Stimulated activated CD4-positive, alpha-beta T cell treated with anti-CD3 and anti-CD28 coated beads, Interleukin-2, amount 100 ng/mL, for 48 hours (primary cell): ENCODE measurements at regions not wholly inside any gene's neighbourhood (a gene's known extent, or its start where the extent isn't known, plus 50 kb on each side); places are given as distances from the start of the nearest gene placed in this dataset.

Source experiments
- DNase-seq, 2 donors: peaks; one replicate each; pipeline ENCODE4 v3.0.0-alpha.2; 2020

DNA sequence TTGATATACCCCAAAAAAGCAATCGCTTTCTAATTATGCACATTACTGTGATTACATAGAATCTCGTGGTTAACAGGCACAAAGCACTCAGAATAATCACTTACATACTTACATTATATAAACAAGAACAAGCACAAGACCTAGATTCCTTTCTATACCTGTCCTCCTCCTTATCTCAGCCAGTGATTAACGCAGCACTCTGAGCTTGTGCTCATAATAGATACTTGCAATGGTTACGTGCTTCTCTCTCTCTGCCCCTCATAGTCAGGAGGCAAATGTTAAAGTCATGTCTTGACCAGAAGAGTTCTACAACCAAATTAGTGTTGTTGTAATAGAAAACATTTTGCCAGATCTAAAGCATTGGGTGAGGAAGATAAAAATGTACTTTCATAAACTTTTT lies 342.2 kb upstream of the PKDCC start:
- DNase-seq: no peak

GRCh38 chr2:41706286-41706685 lies 341.5 kb upstream of the PKDCC start:
- no peak for DNase-seq

- no peak for DNase-seq
These were observed 339.9 kb upstream of the PKDCC start for GRCh38 chr2:41707790-41708451.

DNA sequence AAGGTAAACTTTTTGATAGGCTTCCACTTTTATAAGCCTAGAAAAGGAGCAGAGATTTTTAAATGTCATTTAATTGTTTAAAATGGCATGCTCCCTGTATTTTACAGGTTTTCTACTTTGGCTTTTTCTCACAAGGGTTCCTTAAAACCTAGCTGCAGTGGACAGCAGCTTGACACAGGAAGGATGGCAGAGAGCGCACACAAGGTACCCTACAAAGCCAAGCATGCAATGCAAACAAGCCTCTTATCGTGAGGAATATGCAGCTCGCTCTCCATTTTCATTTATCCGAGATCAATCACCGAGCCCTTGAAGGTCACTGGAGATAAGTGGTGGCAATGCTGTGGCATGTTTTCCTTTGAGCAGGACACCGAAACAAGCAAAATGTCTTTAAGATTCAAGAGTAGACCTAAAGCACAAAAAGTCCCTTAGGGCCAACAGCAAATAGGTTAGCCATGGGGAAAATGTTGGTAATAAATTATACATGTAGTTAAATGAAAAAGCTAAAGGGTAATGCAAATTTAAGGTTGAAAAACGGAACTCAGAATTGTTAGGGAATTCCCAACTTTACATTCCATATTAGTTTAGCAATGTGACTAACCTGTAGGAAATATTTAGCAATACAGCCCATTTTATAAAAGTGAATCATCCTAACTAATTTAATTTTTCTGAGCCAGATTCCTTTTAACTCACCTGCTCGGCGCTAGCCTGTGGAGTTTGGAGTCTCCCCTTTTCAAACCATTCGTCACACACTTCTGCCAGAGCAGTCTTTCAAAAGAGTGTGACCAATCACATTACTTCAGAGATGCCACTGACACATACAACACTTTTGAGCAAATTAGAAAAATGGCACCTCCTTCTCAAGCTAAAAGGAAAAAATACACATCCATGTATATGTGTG lies 337.9 kb upstream of the PKDCC start:
- DNase-seq: no peak

DNA sequence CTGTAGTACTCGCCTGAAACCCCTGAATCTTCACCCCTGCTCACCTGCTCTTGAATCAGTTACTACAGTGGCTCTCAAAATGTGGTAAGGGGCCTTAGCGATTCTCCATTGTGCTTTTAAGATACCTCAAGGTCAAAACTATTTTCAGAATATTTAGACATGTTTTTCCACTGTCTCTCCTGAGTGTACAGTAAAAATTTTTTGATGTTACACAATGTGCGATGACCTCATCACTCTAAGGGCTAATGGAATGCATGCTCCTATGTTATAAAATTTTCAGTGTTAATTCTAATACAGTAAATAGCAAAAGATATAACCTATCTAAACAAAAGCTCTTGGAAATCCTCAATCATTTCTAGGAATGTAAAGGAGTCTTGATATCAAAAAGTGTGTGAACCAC lies 336.9 kb upstream of the PKDCC start:
- no peak for DNase-seq

- DNase-seq: no peak
These were observed 336.1 kb upstream of the PKDCC start for GRCh38 chr2:41711736-41712135.

DNA sequence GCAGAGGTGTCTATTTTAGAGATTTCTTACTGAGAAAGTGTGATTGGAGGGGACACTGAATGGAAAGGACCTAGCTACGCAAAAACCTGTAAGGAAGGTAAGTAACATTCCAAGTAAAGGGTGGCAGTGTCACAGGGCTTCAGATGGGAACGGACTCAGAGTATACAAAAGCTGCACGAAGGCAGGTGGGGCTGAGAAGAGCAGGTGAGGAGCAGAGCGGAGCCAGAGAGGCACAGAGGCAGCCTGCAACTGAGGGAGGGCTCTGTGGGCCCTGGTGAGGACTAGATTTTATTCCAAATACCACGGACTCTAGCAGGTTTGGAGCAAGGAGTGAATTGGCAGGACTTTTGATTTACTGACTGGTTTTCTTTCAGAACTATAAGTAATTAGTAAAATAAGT lies 331.3 kb upstream of the PKDCC start:
- no peak for DNase-seq

DNA sequence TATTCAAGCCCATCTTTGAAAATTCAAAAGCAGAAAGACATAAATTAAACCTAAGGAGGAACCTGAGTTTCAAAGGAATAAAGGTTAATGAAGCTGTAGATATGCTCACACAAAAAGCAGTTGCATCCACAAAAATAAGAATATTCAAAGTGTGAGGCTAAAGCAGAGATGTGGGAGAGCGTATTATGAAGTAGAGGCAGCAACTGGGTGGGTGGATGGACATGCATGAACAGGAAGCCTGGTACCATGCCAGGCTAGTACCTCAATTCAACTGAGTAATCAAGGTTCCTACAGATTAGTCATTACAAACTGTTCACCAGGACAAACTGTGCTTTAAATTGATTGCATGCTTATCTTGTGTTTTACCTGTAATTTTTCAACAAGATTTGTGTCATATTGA lies 330.0 kb upstream of the PKDCC start:
- no peak for DNase-seq

GRCh38 chr2:41718705-41719104 lies 329.1 kb upstream of the PKDCC start:
- no peak for DNase-seq

- no peak for DNase-seq
These were observed 328.1 kb upstream of the PKDCC start for GRCh38 chr2:41719756-41720155.

DNA sequence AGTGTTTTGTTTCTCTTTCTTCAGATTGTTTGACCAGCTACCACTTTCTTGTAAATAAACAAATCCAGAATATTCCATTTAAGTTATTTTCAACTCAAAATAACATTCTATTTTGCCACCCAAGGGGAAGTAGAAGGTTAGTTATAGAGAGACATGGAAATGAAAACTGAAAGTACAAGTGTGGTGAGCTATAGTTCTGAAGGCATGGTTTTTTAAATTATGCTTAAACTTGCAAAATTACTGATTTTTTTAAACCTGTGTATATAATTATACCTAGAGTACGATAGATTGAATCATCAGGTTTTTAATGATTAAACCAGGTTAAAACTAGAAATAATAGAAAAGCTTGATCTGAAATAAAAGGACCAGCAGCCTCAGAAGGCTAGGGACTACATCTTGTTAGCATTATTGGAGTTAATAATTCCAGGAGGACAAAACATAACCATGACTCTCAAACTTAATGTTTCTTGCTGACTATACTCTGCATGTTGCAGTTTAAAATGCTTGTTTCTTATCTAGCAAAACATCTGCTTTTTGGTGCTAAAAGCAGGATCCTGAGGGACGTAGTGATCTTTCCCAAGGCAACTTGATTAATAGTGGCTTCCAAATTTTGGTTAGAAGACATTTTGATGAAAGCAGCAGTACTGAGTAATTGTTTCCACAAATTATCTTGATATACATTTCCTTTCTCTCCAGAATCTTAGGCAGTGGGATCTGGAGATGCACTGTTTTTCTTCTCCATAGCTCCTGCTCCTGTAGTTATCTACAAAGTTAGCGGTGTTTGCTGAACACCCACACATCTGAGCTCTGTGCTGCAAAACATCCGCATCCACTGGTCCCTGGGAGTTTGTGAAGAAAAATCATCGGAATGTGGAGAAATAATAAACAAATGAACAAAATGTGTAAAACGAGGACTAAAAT lies 327.2 kb upstream of the PKDCC start:
- DNase-seq: no peak

DNA sequence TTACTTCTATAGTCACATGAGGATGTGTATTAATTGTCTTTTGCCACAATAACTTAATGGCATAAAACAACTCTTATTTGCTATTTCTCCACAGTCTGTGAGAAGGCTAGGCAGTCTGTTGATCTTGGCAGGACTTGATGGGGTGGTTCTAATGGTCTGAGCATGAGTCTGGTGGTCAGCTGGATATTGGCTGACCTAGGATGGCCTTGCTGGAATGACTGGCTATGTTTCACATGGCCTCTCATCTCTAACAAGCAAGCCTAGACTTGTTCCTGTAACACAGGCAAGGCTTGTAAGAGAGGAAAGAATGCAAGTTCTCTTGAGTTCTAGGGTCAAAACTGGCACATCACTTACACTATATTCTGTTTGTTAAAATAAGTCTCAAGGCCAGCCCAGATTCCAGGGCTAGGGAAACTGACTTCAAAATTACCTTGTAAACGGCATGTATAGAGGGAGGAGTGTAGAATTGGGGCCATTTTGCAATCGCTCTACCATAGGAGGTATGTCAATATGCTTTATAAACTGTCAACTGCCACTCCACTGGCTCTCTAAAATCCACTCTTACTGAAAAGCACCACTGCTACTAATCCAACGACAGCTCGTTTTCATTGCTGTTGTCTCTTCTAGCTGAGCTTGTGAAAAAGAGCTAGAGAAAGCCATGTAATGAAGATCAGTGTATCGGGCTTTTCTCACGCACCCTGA lies 325.0 kb upstream of the PKDCC start:
- no peak for DNase-seq

DNA sequence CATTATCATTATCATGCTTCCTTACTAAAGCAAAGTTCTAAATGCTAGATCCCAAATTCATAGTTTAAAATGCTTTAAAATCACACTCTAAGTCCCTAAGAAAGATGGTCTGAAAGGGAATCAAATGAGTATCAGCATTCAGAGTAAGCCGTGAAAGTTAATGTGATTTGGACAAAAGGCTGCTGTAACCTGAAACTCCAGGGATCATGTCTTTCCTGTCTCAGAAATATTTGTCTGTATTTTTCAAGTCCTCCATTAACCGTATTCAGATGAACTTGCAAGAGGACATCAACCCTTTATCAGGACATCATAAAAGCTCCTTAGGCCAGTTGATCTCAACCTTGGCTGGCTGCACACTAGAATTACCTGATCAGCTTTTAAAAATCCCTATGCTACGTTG lies 324.3 kb upstream of the PKDCC start:
- no peak for DNase-seq

DNA sequence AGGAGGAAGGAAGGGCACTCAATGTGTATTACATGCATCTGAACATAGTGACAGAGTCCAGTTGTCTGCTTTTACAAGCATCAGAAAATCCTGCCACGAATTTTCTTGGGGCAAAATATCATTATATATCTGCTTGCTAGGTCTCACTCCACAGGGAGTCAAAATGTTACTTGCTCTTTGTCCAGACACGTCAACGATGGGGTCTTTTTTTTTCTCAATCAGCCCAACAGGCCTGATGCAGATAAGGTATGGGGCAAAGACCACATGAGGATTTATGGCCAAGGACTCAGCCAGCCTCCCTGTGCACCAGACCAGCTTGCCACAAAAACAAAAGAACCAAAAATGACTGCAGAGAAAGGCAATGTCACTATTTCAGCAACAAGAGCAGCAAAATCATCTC lies 323.4 kb upstream of the PKDCC start:
- no peak for DNase-seq

DNA sequence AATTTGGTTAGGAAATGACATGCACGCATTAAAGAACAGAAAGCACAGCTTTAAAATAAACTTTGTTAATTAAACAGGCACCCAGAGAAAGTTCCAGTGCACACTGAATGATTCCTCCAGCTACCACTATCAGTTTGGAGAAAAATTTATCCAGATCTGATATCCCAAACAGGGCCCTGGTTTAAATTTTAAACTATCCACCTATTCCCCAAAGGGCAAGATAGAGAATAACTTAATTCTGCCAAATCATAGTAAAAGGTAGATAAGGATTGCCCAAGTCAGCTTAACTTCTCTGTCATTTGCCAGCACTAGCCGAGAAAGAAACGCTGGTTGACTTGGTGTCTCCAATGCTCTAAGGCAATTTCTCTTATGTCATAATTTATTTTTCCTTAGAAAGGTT lies 321.9 kb upstream of the PKDCC start:
- DNase-seq: no peak

DNA sequence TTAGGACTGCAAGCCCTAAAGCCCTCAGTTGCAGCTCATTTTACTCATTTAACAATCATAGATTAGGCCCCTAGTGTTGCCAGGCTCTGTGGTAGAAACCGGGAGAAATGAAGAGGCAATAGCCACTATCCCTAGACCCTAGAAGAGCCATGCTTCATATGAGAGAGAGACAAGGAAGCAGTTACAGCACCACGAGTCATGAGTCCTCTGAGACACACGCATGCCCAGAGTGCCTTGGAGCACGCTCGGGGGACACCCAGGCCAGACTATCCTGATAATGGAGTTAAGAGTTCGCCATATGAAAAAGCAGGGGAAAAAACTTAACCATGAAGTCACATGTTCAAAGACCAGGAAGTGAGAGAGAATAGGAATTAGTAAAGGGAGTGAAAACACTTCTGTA lies 321.5 kb upstream of the PKDCC start:
- DNase-seq: no peak

DNA sequence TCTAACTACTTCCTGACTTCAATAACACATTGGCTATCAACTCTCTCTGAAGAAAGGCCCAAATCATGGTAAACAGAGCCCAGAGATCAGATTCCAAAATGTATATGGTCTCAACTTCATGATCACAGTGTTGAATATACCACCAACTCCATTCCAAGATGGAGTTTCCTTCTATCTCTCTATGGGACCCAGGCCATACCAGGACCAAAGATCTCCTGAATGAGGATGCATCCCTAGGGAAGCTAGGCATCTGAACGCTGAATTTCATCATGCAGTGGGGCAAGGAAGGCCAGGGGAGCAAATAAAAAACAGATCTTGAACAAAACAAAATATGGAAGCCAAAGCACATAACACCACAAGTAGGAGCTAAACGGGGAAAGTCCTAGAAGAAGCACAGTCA lies 320.7 kb upstream of the PKDCC start:
- no peak for DNase-seq

DNA sequence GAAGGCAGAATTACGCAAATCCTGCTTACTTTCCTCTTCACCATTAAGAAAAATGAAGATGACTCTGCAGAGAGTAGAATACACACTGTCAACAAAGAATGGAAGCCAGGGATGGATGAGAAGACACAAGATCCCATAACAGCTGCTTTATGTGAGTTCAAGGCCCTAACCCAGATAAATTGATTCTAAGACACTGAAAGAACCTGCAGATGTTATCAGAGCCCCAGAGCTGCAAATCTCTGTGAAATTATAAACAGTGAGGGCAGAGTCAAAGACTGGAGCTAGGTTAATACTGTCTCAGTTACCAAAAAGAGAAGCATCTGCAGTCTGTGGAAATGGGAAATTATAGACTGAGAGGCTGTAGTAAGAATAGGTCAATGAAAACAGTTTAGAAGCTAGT lies 320.1 kb upstream of the PKDCC start:
- DNase-seq: no peak

DNA sequence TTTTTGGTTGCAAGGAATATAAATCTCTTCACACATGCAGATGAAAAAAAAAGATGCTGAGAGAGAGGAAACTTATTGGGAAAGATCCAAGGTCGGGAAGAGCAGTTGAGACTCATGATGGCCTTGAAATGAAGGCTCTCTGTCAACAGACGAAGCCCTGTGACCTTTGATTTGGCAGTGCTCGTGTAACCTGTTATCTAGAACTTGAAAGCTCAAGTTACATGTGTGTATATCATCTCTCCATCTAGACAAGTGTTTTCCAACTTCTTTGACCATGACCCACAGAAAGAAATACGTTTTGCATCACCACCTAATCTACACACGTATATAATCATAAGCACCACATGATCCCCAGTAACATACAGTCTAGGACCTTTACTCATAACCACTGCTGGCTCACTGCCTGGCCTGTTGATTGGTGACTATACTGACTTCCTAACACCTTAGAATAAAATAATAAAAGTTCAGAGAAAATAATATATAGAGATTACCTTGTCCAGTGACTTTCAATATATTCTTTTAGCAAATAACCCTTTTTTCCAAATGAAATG lies 319.0 kb upstream of the PKDCC start:
- DNase-seq: no peak

GRCh38 chr2:41729800-41730364 lies 317.9 kb upstream of the PKDCC start:
- no peak for DNase-seq

GRCh38 chr2:41735006-41735405 lies 312.8 kb upstream of the PKDCC start:
- no peak for DNase-seq

DNA sequence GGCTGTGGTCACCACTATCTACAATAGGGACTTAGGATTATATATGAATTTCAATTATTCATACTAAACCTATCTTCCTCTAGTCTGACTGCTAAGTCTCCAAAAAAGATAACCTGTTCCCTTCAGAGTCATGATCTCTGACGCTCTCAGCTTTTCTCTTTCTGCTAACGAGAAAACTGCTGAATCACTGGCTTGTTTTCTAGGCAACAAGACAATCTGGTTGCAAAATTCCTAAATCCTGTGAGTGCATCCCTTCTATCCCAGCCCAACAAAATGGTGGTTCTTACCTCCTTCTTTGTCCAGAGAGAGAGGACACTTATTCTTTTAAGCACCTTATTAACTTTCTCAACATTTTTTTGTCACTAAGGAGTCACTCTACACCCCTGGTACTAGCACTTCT lies 312.3 kb upstream of the PKDCC start:
- no peak for DNase-seq
